ENCODE measurements at regions not wholly inside any gene's neighbourhood (a gene's known extent, or its start where the extent isn't known, plus 50 kb on each side); places are given as distances from the start of the nearest gene placed in this dataset.

DNA sequence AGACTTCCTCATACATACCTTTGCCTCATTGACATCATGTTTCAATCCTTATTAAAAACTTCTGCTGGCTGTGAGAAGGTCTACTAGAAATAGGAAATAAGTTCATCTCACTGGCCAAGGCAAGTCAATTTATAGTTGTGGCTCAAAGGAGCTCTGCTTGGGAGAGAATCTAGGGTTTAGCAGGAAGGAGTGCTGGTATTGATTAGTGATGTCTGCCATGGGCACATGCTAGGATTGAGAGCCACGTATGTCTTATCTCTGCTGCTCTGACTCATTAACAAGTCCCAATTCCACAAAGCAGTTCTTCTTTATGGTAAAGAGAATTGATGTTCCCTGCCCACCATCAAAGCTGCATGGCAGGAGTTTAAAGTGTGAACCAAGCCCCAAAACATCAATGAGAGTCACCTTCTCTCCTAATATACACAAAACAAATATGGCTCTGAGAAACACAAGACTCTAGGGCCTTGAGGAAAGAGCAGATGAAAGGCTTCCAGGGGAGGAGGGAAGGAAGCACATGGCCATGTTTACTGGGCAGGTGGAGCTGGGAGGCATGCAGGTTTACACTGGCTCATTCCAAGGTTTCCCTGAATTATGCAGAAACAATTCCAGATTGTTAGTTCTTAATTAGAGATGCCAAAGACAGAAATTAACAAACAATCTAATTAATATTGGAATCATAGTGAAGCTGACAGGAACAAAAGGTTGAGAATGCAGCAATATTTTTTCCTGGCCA lies 931.9 kb upstream of the TMEM132C start:
- no peak overlapping the region for H3K23ac ChIP-seq (ENCODE audit: insufficient read length)
- no peaks in the 10 kb centered on the region for H3K36me3 ChIP-seq (ENCODE audit: control insufficient read depth in 2 of 4, insufficient read depth in 4 of 4, low read length in 3 of 4)
- no peak overlapping the region for H2BK20ac ChIP-seq (ENCODE audit: low read length)
- WGBS, 2 experiments (ENCODE audit: extremely low coverage in 1 of 2, insufficient coverage in 1 of 2, insufficient read length in 1 of 2, insufficient replicate concordance in 2 of 2, low coverage in 1 of 2, low lambda C conversion rate in 2 of 2, missing lambda C conversion rate in 1 of 2): 83% methylated on average over 1 of the region's 1 CpG; no CpG with 5 or more reads in 1 of the 2 experiments
- no peak overlapping the region for H2BK5ac ChIP-seq (ENCODE audit: low read depth, low read length)
- no peaks in the 10 kb centered on the region for H3K27me3 ChIP-seq (replicated peaks in 1 of 4; ENCODE audit: control insufficient read depth in 3 of 4, extremely low read depth in 1 of 4, insufficient read depth in 3 of 4, low read length in 3 of 4)
- no peaks in the 10 kb centered on the region for H3K79me2 ChIP-seq (ENCODE audit: control insufficient read depth in 1 of 2, insufficient read depth in 2 of 2, low read length in 2 of 2)
- FAIRE-seq (no peak), DNase-seq (ENCODE audit: low read depth in 1 of 2, low spot score in 2 of 2) (no peak)
- no peak overlapping the region for H4K5ac ChIP-seq (ENCODE audit: insufficient read length, low read depth, low read length)
- H4K20me1 ChIP-seq (replicated peaks in 1 of 2; ENCODE audit: control insufficient read depth in 1 of 2, insufficient read depth in 2 of 2, low read length in 2 of 2): no peaks in the 10 kb centered on the region
- H3K9me3 ChIP-seq (ENCODE audit: insufficient read depth in 2 of 2, low read depth in 1 of 2, low read length in 1 of 2): no peaks in the 10 kb centered on the region; a peak in 1 of 4 replicates
- CTCF ChIA-PET (ENCODE audit: partially characterized antibody): interaction anchor here (0.6 to 0.9 kb wide), 2 partner anchors 8 to 377 kb away, joined by 3 read pairs; no protein-coding TSS in a partner anchor
- H3K79me1 ChIP-seq (ENCODE audit: low read depth, low read length): no peaks in the 10 kb centered on the region
- no peak overlapping the region for H3K18ac ChIP-seq (ENCODE audit: extremely low read depth, low read length)
- no peak overlapping the region for H2BK12ac ChIP-seq (ENCODE audit: low read depth, low read length)
- H3K23me2 ChIP-seq (ENCODE audit: low read depth, low read length): no peaks in the 10 kb centered on the region
- no peak overlapping the region for H3K9ac ChIP-seq (replicated peaks in 1 of 4; ENCODE audit: extremely low read depth in 1 of 4, low read depth in 3 of 4, low read length in 3 of 4)
- H2AK5ac ChIP-seq (ENCODE audit: low read depth, low read length): no peak overlapping the region
- H3K4me2 ChIP-seq (ENCODE audit: insufficient read depth in 1 of 2, low read depth in 2 of 2, low read length in 2 of 2): no peak overlapping the region
- H4K8ac ChIP-seq (ENCODE audit: extremely low read depth, insufficient read depth, low read length): no peak overlapping the region
- H3K56ac ChIP-seq (replicated peaks; ENCODE audit: insufficient read length, low read depth, low read length): no peak overlapping the region
- no peak overlapping the region for H3K14ac ChIP-seq (ENCODE audit: insufficient read length)
- no peak overlapping the region for H2BK15ac ChIP-seq (ENCODE audit: low read length)
- no peak overlapping the region for H3K27ac ChIP-seq (ENCODE audit: low read depth, low read length)
- no peak overlapping the region for H2BK120ac ChIP-seq (replicated peaks; ENCODE audit: low read depth, low read length)
- H3K4me1 ChIP-seq (replicated peaks in 1 of 4; ENCODE audit: control insufficient read depth in 3 of 4, insufficient read depth in 4 of 4, low read length in 3 of 4): no peaks in the 10 kb centered on the region
- H3K4ac ChIP-seq (replicated peaks; ENCODE audit: insufficient read length, low read depth, low read length): no peak overlapping the region
- H4K91ac ChIP-seq (replicated peaks; ENCODE audit: insufficient read length, low read length): no peak overlapping the region
- no peak overlapping the region for H2AFZ ChIP-seq (ENCODE audit: low read length)
- POLR2A ChIA-PET (ENCODE audit: partially characterized antibody): no interaction called here
- no peak overlapping the region for H3K4me3 ChIP-seq (ENCODE audit: extremely low read depth in 1 of 4, insufficient read depth in 2 of 4, low read depth in 3 of 4, low read length in 4 of 4)
- no peak for TF ChIP-seq BACH1 (IDR thresholded peaks at IDR 0.05; ENCODE audit: low read length)
- no peak for TF ChIP-seq CEBPB (IDR thresholded peaks at IDR 0.05; ENCODE audit: low read depth, low read length)
- no peak for TF ChIP-seq YY1 (IDR thresholded peaks at IDR 0.05; ENCODE audit: low read depth, low read length)
- no peak for TF ChIP-seq SIN3A (conservative IDR thresholded peaks at IDR 0.05 in 1 of 2, IDR thresholded peaks at IDR 0.05 in 1 of 2; ENCODE audit: low read depth in 1 of 2, low read length in 2 of 2)
- TF ChIP-seq NANOG (IDR thresholded peaks at IDR 0.05; ENCODE audit: insufficient read depth, low read depth, low read length, poor library complexity, severe bottlenecking): no peak
- TF ChIP-seq SIRT6 (IDR thresholded peaks at IDR 0.05; ENCODE audit: low read length): no peak
- no peak for TF ChIP-seq USF2 (IDR thresholded peaks at IDR 0.05; ENCODE audit: low read length)
- TF ChIP-seq SP2 (IDR thresholded peaks at IDR 0.05; ENCODE audit: low read length): no peak
- no peak for TF ChIP-seq HDAC2 (IDR thresholded peaks at IDR 0.05; ENCODE audit: borderline replicate concordance in 1 of 2, low read depth in 2 of 2, low read length in 2 of 2)
- no peak for TF ChIP-seq TEAD4 (IDR thresholded peaks at IDR 0.05; ENCODE audit: low read depth, low read length)
- TF ChIP-seq RXRA (IDR thresholded peaks at IDR 0.05; ENCODE audit: insufficient read depth, low read depth, low read length): no peak
- TF ChIP-seq ZNF274 (IDR thresholded peaks at IDR 0.05; ENCODE audit: borderline replicate concordance, extremely low read depth, low read length): no peak
- no peak for TF ChIP-seq PHF8 (conservative IDR thresholded peaks at IDR 0.05; ENCODE audit: low read depth, low read length)
